ENCODE measurements at regions not wholly inside any gene's neighbourhood (a gene's known extent, or its start where the extent isn't known, plus 50 kb on each side); places are given as distances from the start of the nearest gene placed in this dataset.

DNA sequence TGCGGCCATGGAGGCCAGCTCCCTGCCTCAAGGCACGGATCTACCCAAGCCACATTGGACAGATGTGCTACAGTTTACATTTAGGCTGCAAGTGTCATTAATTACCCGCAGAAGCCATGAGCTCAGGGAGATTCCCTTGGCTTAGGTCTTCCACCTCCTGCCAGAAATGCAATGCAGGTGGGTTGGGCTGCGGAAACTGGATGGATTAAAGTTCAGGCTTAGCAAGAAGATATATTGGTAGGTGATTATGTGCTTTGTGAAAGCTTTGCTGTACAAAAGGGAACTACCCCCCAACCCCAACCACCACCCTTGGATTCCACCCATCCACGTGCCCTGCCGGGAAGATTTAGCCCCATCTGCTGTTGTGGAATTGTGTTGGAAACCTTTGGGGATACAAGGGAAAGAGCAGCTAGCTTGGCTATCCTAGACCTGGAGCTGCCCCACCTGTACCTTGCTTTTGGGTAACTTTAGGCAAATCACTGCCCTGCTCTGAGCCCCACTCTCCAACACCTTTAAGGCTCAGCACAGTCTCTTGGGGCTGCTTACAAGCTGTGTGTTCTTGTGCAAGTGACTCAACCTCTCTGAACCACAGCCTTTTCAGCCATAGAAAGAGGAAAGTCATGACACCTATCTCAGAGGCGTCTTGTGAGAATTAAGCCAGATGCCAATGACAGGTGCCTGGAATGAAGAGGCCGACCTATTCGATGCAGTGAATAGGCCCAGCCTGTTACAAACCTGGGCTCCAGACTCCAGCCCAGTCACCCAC, 141.6 kb upstream of the GLI2 start:
- no peaks in the 10 kb centered on the region for H3K27me3 ChIP-seq
- no peak for DNase-seq
- TF ChIP-seq POLR2A (IDR thresholded peaks at IDR 0.05) = no peak
- TF ChIP-seq CTCF (IDR thresholded peaks at IDR 0.05) = no peak
- H3K27ac ChIP-seq = no peak overlapping the region
- H3K9me3 ChIP-seq = no peaks in the 10 kb centered on the region
- no peak overlapping the region for H3K4me3 ChIP-seq
- no peaks in the 10 kb centered on the region for H3K36me3 ChIP-seq
- H3K4me1 ChIP-seq = no peaks in the 10 kb centered on the region

- Histone ChIP-seq H3K27ac (no peak overlapping the region), H3K27me3 (no peaks in the 10 kb centered on the region), H3K4me3 (no peak overlapping the region), H3K4me1 (no peaks in the 10 kb centered on the region), H3K36me3 (no peaks in the 10 kb centered on the region), H3K9me3 (no peaks in the 10 kb centered on the region)
- TF ChIP-seq POLR2A (IDR thresholded peaks at IDR 0.05) (no peak), CTCF (IDR thresholded peaks at IDR 0.05) (no peak)
- peak in 2 of 3 donors; percentile 59 to 63 for DNase-seq
These were observed 140.6 kb upstream of the GLI2 start for GRCh38 chr2:120594856-120595685.

DNA sequence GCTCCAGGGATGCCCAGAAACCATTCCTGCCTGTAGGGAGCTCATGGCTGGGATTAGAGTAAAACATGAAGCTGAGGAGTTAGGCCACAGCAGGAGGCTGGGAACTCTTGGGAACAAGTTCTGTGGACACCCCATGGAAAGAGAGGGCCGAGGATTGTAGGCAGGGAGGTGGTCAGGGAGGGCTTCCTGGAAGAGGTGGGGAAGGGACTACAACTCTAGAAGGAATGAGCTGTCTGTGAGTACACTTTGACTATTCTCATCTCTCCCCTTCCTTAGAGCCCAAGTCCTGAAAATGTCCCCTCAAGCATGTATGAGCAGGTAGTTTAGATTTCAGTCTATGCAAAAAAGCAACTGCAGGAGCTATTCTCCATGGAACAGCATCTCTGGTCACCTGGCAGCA, 139.9 kb upstream of the GLI2 start:
- DNase-seq = no peak
- Histone ChIP-seq H3K4me3 (no peak overlapping the region), H3K27ac (peak overlapping the region in 1 of 4 donors; percentile 21), H3K9me3 (no peaks in the 10 kb centered on the region), H3K36me3 (no peaks in the 10 kb centered on the region), H3K27me3 (no peaks in the 10 kb centered on the region), H3K4me1 (no peaks in the 10 kb centered on the region)
- no peak for TF ChIP-seq POLR2A (IDR thresholded peaks at IDR 0.05)
- no peak for TF ChIP-seq CTCF (IDR thresholded peaks at IDR 0.05)

- H3K9me3 ChIP-seq = no peaks in the 10 kb centered on the region
- H3K4me3 ChIP-seq = no peak overlapping the region
- no peaks in the 10 kb centered on the region for H3K4me1 ChIP-seq
- TF ChIP-seq CTCF (IDR thresholded peaks at IDR 0.05) = no peak
- no peak for TF ChIP-seq POLR2A (IDR thresholded peaks at IDR 0.05)
- H3K27me3 ChIP-seq = no peaks in the 10 kb centered on the region
- H3K36me3 ChIP-seq = no peaks in the 10 kb centered on the region
- peak overlapping the region in 1 of 4 donors; percentile 21 for H3K27ac ChIP-seq
- DNase-seq = peak in 1 of 3 donors; percentile 32
These were observed 139.4 kb upstream of the GLI2 start for GRCh38 chr2:120596191-120596811.

GRCh38 chr2:120596990-120597594, 138.6 kb upstream of the GLI2 start:
- DNase-seq = peak in 2 of 3 donors; percentile 40 to 55
- no peaks in the 10 kb centered on the region for H3K9me3 ChIP-seq
- no peak overlapping the region for H3K27ac ChIP-seq
- no peaks in the 10 kb centered on the region for H3K4me1 ChIP-seq
- no peaks in the 10 kb centered on the region for H3K27me3 ChIP-seq
- no peak overlapping the region for H3K4me3 ChIP-seq
- H3K36me3 ChIP-seq = no peaks in the 10 kb centered on the region
- TF ChIP-seq CTCF (IDR thresholded peaks at IDR 0.05) (no peak), POLR2A (IDR thresholded peaks at IDR 0.05) (no peak)
